GM21367 (cell line): ENCODE measurements at regions not wholly inside any gene's neighbourhood (a gene's known extent, or its start where the extent isn't known, plus 50 kb on each side); places are given as distances from the start of the nearest gene placed in this dataset.
"Not testable (repeated sequence)": the region's sequence is repeated elsewhere in the genome, so short reads cannot be mapped to it uniquely, and the experiment has no call there.

ENCODE experiments used
- ATAC-seq: cut with Tn5 transposase; IDR thresholded peaks from one replicate; pipeline ENCODE4 v1.9.1; 2021; ENCODE audit not compliant: unreplicated experiment

- no peak for ATAC-seq
Measured at GRCh38 chr6:86738078-86738477, 199.2 kb upstream of the HTR1E start.

- not testable (repeated sequence) for ATAC-seq
Measured at GRCh38 chr6:86731631-86732030, 205.7 kb upstream of the HTR1E start.

- ATAC-seq, result not testable (repeated sequence)
Measured at GRCh38 chr6:86730772-86731171, 206.6 kb upstream of the HTR1E start.

- no peak for ATAC-seq
Measured at GRCh38 chr6:86730216-86730615, 207.1 kb upstream of the HTR1E start.

GRCh38 chr6:86728976-86729375 is 208.4 kb upstream of the HTR1E start:
- ATAC-seq, result no peak

- ATAC-seq, result no peak
Measured at GRCh38 chr6:86724695-86725094, 212.6 kb upstream of the HTR1E start.

- no peak for ATAC-seq
Measured at GRCh38 chr6:86723729-86724128, 213.6 kb upstream of the HTR1E start.

GRCh38 chr6:86723151-86723550 is 214.2 kb upstream of the HTR1E start:
- ATAC-seq, result no peak

- ATAC-seq, result no peak
Measured at GRCh38 chr6:86722131-86722530, 215.2 kb upstream of the HTR1E start.

GRCh38 chr6:86715676-86716075 is 221.7 kb upstream of the HTR1E start:
- ATAC-seq, result no peak

GRCh38 chr6:86712039-86712438 is 225.3 kb upstream of the HTR1E start:
- no peak for ATAC-seq

GRCh38 chr6:86707545-86708120 is 229.7 kb upstream of the HTR1E start:
- ATAC-seq, result no peak

- ATAC-seq, result no peak
Measured at GRCh38 chr6:86706449-86706848, 230.9 kb upstream of the HTR1E start.

GRCh38 chr6:86701228-86701627 is 236.1 kb upstream of the HTR1E start:
- ATAC-seq, result not testable (repeated sequence)

- no peak for ATAC-seq
Measured at GRCh38 chr6:86686496-86686895, 250.8 kb upstream of the HTR1E start.

GRCh38 chr6:86685230-86685797 is 252.0 kb upstream of the HTR1E start:
- no peak for ATAC-seq

- no peak for ATAC-seq
Measured at GRCh38 chr6:86683132-86683908, 254.0 kb upstream of the HTR1E start.

GRCh38 chr6:86682297-86682696 is 255.0 kb upstream of the HTR1E start:
- no peak for ATAC-seq

GRCh38 chr6:86681140-86681539 is 256.2 kb upstream of the HTR1E start:
- ATAC-seq, result not testable (repeated sequence)

GRCh38 chr6:86672125-86672524 is 265.2 kb upstream of the HTR1E start:
- not testable (repeated sequence) for ATAC-seq

GRCh38 chr6:86657192-86657591 is 280.1 kb upstream of the HTR1E start:
- ATAC-seq, result no peak

GRCh38 chr6:86629123-86629522 is 308.2 kb upstream of the HTR1E start:
- ATAC-seq, result no peak
